Vagina (tissue), 2 donors: ENCODE measurements at regions not wholly inside any gene's neighbourhood (a gene's known extent, or its start where the extent isn't known, plus 50 kb on each side); places are given as distances from the start of the nearest gene placed in this dataset.

Experiments used
- CTCF ChIP-seq, 3 experiments: fragments of 450-650 bp in 2 of 3; fragments of 200-600 bp in 1 of 3; sonication (generic) in 1 of 3; IDR thresholded peaks; one replicate each; pipeline ENCODE4 v1.5.1; 2017 to 2019; ENCODE audit warnings: antibody characterized with exemption in 3 of 3, mild to moderate bottlenecking in 2 of 3, moderate library complexity in 2 of 3
- POLR2A ChIP-seq, 2 donors: fragments of 450-650 bp; IDR thresholded peaks; one replicate each; pipeline ENCODE4 v1.6.1; 2017; ENCODE audit warnings: antibody characterized with exemption in 2 of 2, mild to moderate bottlenecking in 2 of 2, moderate library complexity in 2 of 2
- POLR2AphosphoS5 ChIP-seq, 2 donors: sonication (generic); formaldehyde crosslinking; IDR thresholded peaks; one replicate each; pipeline ENCODE4 v1.9.0; 2017; ENCODE audit warnings: antibody characterized with exemption in 2 of 2, mild to moderate bottlenecking in 2 of 2, low read depth in 1 of 2; ENCODE audit not compliant: insufficient read depth in 1 of 2

- TF ChIP-seq CTCF (IDR thresholded peaks at IDR 0.05) = no peak
- TF ChIP-seq POLR2AphosphoS5 (IDR thresholded peaks at IDR 0.05; ENCODE audit: insufficient read depth in 1 of 2, low read depth in 1 of 2) = no peak
- no peak for TF ChIP-seq POLR2A (IDR thresholded peaks at IDR 0.05)
These were observed 182.2 kb upstream of the USP15 start for GRCh38 chr12:62078020-62078419.
